ENCODE measurements at regions not wholly inside any gene's neighbourhood (a gene's known extent, or its start where the extent isn't known, plus 50 kb on each side); places are given as distances from the start of the nearest gene placed in this dataset.

- TF ChIP-seq, protein P1, sequence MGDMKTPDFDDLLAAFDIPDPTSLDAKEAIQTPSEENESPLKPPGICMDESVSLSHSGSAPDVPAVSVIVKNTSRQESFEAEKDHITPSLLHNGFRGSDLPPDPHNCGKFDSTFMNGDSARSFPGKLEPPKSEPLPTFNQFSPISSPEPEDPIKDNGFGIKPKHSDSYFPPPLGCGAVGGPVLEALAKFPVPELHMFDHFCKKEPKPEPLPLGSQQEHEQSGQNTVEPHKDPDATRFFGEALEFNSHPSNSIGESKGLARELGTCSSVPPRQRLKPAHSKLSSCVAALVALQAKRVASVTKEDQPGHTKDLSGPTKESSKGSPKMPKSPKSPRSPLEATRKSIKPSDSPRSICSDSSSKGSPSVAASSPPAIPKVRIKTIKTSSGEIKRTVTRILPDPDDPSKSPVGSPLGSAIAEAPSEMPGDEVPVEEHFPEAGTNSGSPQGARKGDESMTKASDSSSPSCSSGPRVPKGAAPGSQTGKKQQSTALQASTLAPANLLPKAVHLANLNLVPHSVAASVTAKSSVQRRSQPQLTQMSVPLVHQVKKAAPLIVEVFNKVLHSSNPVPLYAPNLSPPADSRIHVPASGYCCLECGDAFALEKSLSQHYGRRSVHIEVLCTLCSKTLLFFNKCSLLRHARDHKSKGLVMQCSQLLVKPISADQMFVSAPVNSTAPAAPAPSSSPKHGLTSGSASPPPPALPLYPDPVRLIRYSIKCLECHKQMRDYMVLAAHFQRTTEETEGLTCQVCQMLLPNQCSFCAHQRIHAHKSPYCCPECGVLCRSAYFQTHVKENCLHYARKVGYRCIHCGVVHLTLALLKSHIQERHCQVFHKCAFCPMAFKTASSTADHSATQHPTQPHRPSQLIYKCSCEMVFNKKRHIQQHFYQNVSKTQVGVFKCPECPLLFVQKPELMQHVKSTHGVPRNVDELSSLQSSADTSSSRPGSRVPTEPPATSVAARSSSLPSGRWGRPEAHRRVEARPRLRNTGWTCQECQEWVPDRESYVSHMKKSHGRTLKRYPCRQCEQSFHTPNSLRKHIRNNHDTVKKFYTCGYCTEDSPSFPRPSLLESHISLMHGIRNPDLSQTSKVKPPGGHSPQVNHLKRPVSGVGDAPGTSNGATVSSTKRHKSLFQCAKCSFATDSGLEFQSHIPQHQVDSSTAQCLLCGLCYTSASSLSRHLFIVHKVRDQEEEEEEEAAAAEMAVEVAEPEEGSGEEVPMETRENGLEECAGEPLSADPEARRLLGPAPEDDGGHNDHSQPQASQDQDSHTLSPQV (IDR thresholded peaks at IDR 0.05) = no peak
Observed at GRCh38 chr5:159785656-159786055, 130.6 kb upstream of the ADRA1B start (continued).

DNA sequence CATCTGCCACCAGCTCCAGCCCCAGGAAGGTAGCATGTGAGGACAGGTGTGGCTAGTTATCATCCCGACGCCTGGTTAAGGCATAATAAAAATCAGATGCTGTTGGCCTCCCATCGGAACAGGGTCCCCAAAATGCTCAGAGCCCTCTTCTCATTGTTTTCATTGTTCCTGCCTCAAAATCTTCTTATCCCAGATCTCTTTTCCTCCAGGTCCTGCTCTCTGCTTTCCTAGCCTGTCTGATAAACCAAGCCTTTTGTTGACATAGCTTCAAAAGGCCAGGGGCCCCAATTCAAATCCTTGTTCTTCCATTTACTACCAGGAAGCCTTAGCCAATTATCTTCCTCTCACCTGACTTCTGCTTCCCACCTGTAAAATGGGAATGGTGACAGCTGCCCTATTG lies 130.1 kb upstream of the ADRA1B start:
- Histone ChIP-seq H3K4me3 (no peak overlapping the region), H3K4me2 (ENCODE audit: insufficient read depth, low read length) (no peak overlapping the region), H3K27me3 (ENCODE audit: control insufficient read depth in 2 of 2, insufficient read depth in 2 of 2, low read length in 2 of 2) (peaks cover 0 to 11% of the 10 kb centered on the region in 2 experiments; a peak in 2 of 5 replicates), H3K79me2 (ENCODE audit: control insufficient read depth, insufficient read depth, low read length) (no peaks in the 10 kb centered on the region), H3K4me1 (replicated peaks in 1 of 2; ENCODE audit: control insufficient read depth in 2 of 2, insufficient read depth in 2 of 2, low read length in 2 of 2) (no peaks in the 10 kb centered on the region; a peak in 1 of 5 replicates), H3K27ac (ENCODE audit: extremely low read depth, low read depth, low read length) (no peak overlapping the region), H3K9me1 (ENCODE audit: control insufficient read depth, insufficient read depth, low read length) (no peaks in the 10 kb centered on the region), H3K9me3 (replicated peaks; ENCODE audit: control insufficient read depth, insufficient read depth, low read depth, low read length) (no peaks in the 10 kb centered on the region), H3K9ac (ENCODE audit: insufficient read depth in 1 of 2, low read depth in 2 of 2, low read length in 2 of 2) (no peak overlapping the region), H2AFZ (ENCODE audit: low read depth, low read length) (no peak overlapping the region), H4K20me1 (replicated peaks; ENCODE audit: control insufficient read depth, insufficient read depth, low read length) (no peaks in the 10 kb centered on the region), H3K36me3 (ENCODE audit: control insufficient read depth, insufficient read depth, low read length) (no peaks in the 10 kb centered on the region)
- BruUV-seq (replicated peaks) = no TSS peak
- intact Hi-C loops (cut with micrococcal nuclease) = no loop called here
- ChIA-PET POLR2A (no interaction called here), CTCF (ENCODE audit: low intra/inter-chr PET ratio) (no interaction called here)
- in situ Hi-C loops (cut with MboI) = no loop called here
- no peak for DNase-seq (ENCODE audit: extremely low read depth in 1 of 4, low spot score in 3 of 4)
- WGBS (ENCODE audit: insufficient coverage, low coverage, missing lambda C conversion rate) = 0% methylated on average over 3 of the region's 3 CpGs
- no peak for FAIRE-seq
- no peak for ATAC-seq
- TF ChIP-seq YY1 (IDR thresholded peaks at IDR 0.05; ENCODE audit: borderline replicate concordance in 1 of 3, control insufficient read depth in 1 of 3, extremely low read depth in 1 of 3, insufficient read depth in 3 of 3, insufficient read length in 1 of 3, insufficient replicate concordance in 2 of 3, low read depth in 1 of 3, low read length in 2 of 3) = no peak
- TF ChIP-seq ZKSCAN8 (CRISPR knock-in tag; IDR thresholded peaks at IDR 0.05) = no peak
- no peak for TF ChIP-seq ZNF282 (CRISPR knock-in tag; IDR thresholded peaks at IDR 0.05)
- TF ChIP-seq REST (IDR thresholded peaks at IDR 0.05; ENCODE audit: borderline replicate concordance) = no peak
- TF ChIP-seq REST (CRISPR knock-in tag; IDR thresholded peaks at IDR 0.05; ENCODE audit: low read depth) = no peak
- TF ChIP-seq DACH1 (IDR thresholded peaks at IDR 0.05; ENCODE audit: partially characterized antibody) = no peak
- no peak for TF ChIP-seq ELF4 (CRISPR knock-in tag; IDR thresholded peaks at IDR 0.05)
- TF ChIP-seq PHTF2 (CRISPR knock-in tag; IDR thresholded peaks at IDR 0.05) = no peak
- no peak for TF ChIP-seq MTA1 (IDR thresholded peaks at IDR 0.05; ENCODE audit: borderline replicate concordance)
